GM18873 (cell line): ENCODE measurements at regions not wholly inside any gene's neighbourhood (a gene's known extent, or its start where the extent isn't known, plus 50 kb on each side); places are given as distances from the start of the nearest gene placed in this dataset.

Experiments
- ATAC-seq: cut with Tn5 transposase; IDR thresholded peaks from one replicate; pipeline ENCODE4 v1.9.1; 2021; ENCODE audit warnings: mild to moderate bottlenecking, moderate library complexity, moderate number of reproducible peaks; ENCODE audit not compliant: unreplicated experiment, low FRiP score

DNA sequence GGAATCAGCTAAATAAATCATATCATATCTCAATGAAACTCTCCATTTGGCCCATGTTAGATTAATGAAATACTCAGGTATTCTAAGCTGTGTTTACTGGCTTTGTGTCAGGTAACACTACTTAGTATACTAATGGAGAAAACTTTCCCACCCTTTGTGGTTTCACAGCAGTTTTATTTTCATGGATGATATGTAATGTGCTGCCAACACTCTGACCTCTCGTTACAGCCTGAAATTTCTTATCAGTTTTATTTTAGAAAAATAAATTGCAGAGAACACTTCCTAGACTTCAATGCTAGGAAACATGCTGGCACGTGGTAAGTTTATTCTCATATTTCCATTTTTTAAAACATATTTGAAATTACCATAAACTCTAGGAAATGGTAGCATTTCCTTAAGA, 758.9 kb downstream of the LIG4 start:
- ATAC-seq = no peak

DNA sequence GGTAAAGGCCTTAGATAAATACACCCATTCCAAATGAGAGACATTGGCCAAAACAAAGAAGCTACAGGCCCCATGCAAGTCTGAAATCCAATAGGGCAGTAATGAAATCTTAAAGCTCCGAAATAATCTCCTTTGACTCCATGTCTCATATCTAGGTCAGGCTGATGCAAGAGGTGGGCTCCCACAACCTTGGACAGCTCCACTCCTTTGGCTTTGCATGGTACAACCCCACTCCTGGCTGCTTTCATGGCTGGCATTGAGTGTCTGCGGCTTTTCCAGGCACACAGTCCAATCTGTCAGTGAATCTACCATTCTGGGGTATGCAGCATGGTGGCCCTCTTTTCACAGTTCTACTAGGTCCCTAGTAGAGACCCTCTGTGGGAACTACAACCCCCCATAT, 762.5 kb downstream of the LIG4 start:
- ATAC-seq = no peak

DNA sequence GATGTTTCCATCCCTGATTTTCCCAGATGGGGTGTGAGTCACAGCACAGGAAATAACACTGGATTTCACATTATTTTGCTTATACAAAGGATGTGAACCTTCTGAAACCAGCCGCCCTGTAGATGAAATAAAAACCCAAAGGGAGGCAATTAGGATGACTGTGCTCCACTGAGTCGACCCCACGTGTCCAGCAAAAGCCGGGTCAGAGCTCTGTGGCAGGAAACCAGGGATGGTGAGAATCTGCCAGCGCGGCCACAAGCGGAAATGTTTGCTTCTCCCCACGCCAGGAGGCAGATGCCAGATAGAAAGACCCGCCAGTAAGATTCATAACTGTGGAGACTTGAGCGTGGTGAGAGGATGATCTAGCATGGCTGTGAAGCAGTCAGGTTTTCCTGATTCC, 764.4 kb downstream of the LIG4 start:
- ATAC-seq = no peak

DNA sequence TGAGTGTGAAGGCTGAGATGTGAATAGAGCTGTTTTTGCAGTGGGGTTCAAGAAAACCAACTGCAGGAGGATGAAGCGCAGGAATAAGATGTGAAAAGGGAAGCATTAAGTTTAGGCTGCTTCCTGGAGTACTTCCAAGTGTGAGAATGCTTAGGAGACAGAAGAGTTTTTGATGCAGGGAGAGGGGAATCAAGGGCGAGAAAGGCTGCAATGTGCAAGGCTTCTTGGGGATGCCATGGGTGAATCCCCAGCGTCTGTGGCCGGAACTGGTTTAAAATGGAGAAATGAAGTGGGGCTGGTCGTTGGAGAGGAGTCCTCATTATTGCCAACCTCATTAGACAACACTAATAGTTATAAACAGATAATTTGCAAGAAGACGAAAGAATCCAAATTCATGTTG, 764.9 kb downstream of the LIG4 start:
- no peak for ATAC-seq

DNA sequence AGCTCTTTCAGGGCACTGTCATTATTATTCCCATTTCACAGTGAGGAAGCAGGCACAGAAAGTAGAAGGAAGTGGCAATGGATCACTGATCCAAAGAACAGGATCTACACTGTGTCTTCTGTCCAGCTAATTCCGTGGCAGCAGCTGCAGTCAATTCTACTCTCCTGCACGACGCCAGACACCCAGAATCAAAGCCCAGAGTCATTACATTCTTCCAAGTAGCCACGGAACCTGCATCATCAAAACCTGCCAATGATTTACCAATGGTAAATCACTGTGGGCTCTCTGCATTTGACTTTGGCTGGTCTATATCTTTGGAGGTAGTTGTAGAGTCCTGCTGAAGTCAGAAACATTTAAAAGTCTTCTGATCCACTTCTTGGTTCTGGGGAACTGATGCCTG, 767.7 kb downstream of the LIG4 start:
- no peak for ATAC-seq

DNA sequence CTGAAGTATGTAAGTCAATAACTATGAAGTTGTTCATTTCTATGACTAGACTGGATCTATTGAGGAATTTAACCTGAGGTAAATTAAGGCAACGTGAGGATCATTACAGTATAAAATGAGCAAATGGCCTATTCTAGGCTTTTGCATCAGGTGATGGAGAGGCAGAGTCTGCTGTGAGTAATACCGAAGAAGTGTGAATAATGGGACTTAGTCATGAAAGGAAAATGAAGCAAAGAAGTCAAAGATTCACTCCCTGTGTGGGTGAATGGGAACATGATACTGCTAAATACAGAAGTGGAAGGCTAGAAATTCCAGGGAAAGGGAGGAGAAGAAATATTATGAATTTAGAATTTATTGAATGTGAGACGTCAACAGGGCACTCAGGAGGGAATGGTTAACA, 774.1 kb downstream of the LIG4 start:
- ATAC-seq = no peak

DNA sequence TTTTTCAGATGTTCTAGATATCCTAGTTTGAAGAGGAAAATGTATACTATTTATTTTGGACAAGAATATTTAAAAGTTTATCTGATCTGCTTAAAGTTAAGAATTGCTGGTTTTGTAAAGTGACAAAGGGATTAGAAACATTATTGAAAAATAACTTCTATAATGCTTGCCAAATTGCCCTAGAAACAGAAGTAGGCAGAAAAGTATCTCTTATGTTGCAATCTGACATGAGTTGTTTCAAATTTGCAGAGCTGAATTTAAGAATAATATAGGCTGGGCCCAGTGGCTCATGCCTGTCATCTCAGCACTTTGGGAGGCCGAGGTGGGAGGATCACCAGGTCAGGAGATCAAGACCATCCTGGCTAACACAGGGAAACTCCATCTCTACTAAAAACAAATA, 777.1 kb downstream of the LIG4 start:
- no peak for ATAC-seq

DNA sequence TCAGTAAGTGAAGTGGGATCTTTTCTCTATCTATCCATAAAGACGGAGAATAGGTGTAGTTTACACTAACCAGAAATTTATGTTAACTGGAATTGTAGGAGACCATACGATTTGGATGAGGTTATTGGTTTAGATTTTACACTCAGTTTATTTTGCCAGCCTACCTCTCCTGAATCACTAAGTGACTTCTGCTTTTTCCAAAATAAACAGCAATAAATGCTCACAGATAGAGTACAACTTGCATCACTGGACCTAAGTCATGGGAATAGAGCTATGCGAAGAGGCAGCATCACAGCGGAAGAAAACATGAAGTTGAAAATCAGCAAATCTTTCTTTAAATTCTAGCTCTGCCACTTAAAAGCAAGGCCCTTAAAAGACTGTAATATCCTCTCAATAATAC, 781.0 kb downstream of the LIG4 start:
- ATAC-seq = no peak

DNA sequence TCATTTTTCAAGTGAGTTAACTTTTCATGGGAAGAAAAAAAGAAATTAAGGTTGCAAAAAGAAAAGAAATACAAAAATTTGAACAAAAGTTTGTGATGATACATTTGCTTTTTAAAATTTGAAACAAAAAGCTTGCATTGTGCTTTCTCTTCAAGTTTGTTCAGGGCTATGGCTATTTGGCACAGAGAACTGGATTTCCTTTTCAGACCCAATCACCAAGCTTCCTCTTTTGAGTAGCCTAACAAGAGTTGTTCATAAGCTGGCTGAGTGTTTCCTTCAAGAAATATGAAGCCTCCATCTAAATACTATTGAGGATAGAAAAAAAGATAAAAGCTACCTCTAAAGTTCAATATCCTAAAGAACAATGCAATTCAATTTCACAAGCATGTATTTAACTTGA, 787.8 kb downstream of the LIG4 start:
- no peak for ATAC-seq

DNA sequence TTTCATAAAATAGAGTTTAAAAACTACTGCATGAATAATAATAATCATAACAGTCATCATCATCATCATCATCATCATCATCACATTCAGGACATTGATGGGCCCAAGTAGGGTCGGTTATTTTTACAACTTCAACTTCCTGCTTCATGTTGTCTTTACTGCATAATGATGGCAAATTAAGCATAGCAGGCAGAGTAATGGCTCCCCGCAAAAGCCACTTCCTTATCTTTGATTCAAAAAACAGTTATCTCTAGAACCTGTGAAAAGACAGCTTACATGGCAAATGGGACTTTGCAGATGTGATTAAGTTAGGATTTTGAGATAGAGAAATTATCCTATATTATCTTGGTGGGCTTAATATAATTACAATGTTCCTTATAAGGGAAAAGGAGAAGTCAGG, 792.9 kb downstream of the LIG4 start:
- no peak for ATAC-seq

DNA sequence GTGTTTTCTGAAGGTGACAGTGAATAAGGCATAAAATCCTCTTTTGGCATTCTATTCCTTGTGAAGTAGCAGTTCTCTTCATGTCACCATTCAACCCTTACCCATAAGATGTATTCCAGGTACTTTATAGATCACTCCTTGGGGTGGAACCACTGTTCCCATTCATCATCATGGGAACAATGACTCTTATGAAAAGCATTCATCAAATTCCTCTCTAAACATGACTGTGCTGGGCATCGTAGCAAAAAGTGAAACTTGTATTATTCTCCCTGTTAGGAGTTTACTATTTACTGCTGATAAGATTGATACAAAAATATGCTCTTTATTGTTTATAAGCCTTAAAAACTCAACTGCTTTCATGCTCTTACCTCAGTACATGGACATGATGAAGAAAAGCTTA, 793.4 kb downstream of the LIG4 start:
- no peak for ATAC-seq

DNA sequence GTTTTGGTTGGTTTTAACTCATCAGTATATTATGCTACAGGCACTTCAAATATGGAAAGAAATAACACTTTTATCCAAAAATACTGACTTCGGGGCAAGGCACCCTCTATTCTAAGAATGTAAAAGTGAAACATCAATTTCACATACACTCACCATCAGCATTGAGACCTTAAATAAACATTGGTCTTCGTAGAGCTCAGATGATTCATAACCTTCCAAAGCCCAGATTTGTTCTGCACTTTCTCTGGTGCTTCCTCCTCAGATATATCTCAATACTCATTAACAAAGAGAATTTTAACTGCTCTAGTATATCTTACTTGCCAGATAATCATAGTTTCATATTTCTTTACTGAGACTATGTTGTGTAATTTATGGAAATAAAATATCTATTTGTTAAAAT, 794.3 kb downstream of the LIG4 start:
- no peak for ATAC-seq

DNA sequence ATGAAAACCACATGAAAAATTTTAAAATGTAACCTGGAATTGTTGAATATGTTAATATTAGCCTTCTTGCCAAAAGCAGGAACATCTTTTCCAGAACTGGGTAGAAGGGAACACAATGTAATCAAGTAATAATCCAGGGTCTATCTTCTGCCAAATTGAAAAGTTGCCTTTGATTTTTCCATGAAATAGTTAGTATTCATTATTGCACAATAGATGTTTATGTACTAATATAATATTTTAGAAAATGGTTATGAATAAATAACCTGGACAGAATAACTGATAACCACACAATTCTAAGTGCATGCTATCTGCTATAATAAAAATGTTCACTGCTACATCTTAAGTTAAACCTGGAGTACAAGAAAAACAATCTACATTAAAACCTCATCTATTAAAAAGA, 802.3 kb downstream of the LIG4 start:
- no peak for ATAC-seq

DNA sequence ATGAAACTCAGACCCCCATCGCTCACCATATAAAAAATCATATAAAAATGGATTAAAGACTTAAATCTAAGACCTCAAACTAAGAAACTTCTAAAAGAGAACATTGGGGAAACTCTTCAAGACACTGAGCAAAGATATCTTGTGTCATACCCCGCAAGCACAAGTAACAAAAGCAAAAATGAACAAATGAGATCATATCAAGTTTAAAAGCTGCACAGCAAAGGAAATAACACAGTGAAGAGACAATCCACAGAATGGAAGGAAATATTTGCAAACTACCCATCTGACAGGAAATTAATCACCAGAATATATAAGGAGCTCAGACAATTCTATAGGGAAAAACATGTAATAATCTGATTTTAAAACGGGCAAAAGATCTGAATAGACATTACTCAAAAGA, 808.3 kb downstream of the LIG4 start:
- no peak for ATAC-seq

DNA sequence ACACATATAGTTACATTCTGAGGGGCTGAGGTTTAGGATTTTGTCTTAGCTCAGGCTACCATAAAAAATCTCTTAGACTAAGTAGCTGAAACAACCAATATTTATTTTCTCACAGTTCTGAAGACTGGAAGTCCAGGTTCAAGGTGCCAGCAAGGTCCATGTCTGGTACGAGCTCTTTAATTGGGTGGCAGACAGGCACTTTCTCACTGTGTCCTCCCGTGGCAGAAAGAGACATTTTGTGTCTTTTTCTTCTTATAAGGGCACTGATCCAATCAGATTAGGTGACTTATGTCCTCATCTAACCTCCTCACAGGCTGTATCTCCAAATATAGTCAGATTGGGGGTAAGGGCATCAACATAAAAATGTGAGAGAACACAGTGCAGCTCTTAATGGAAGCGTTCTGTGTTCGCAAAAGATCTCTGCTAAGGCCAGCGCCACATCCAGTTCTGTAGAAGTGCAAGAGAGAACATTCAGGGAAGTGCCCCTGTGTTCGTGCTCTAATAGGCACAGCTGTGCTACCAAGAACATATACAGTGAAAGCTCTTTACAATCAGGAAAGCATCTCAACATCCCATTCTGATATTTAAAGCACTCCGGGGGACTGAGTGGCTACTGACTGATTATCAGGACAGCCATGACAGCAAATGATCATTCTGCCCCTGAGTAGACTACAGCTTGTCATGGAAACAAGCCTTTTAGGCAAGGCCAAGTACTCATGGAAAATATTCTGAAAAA, 819.2 kb downstream of the LIG4 start:
- no peak for ATAC-seq

DNA sequence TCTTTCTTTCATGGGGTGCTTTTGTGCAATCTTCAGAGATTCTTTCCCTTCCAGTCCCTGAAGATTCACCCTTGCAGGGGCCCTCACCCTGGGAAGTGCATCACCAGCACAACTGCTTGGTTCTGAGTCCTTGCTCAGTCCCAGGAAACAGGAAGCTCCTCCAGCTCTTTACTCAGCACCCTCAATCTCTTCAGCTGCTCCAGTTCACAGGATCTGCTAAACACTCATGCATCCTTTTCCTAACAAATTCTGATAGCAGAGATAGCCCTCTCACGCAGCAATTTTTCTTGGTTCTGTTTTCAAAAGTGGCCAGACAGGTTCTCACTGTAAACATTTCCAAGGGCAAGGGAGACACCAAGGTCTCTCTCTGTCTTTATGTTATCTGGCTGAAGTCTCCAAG, 823.1 kb downstream of the LIG4 start:
- ATAC-seq = no peak

DNA sequence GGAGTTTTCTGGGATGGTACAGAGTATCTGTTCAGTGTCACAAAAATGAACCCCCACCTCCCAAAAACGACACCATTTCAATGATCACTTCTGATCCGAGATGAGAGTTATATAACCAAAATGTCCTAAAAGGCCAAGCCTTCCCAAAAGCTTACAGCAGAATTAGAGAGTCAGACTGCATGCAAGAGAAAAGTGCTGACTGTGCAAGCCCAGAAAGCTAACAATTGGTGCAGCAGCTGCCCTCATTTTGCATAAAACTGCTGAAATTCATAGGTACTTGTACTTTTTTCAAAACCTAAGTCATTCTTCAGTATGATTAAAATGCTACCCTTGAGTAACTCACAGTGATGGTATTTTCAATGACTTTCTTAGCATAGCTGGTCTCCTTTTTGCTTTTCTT, 819.6 kb upstream of the ARGLU1 start:
- no peak for ATAC-seq

DNA sequence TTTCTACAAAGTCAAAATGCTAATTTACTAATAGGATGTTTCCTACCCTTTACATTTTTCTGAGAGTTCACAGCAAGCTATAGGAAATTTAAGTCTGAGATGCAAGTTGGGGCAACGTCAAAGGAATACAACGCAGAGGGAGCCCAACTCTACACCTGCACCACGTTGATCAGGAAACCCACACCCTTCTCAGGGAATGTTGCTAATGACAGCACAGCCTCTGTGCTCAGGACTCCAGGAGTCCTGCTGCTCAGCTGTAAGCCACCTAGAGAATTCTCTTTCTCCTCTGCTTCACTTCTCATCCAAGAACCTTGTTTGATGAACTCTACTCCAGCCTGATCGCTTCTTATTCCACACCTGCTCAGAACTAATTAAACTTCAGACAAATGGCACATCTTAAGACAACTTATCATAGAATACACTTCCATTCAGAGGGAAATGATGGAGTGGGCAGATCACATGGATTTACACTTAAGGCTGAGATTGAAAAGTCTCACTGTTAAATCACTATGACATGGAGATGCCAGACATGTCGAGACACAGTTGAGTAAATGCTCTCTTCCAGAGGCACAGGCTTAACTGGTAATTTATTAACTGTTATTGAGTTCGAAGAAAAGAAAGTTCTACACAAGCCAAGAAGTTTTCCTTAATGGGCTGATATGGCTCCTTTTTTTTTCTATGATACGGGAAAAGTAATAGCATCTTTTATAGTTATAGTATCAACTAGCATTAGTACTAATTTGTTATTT, 811.6 kb upstream of the ARGLU1 start:
- ATAC-seq = no peak

DNA sequence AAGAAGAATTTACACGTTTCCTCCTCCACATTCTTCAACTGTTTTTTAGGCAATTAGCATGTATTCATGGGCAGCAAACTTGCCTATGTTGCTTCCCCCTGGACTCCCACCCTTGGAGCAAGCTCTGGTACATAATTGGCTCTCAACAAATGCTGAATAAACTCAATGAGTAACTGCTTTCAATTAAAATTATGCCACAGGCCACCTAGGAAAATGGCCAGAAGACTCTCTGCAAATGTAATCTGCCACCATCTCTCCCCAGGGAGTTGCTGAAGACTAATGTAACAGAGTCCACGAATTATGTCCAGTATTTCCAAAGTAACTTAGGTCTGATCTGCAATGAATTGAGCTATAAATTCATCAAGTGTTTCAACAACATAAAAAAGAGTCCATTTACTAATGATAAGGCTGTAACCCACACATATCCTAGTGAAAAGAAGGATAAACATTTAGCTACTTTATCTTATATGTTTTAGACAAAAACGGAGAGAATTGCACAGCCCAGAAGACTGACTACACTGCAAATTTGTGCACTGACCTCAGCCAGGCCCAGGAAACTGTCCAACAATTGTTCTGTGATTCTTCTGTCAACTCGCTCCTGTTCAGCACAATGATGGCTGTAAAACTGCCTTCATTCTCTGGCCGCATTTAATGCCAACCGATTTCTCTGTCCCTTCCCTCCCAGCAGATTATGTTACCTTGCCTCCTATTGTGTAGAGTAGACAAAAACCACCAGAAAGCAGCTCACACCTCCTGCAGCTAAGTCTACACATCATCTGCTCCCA, 808.6 kb upstream of the ARGLU1 start:
- ATAC-seq = no peak

DNA sequence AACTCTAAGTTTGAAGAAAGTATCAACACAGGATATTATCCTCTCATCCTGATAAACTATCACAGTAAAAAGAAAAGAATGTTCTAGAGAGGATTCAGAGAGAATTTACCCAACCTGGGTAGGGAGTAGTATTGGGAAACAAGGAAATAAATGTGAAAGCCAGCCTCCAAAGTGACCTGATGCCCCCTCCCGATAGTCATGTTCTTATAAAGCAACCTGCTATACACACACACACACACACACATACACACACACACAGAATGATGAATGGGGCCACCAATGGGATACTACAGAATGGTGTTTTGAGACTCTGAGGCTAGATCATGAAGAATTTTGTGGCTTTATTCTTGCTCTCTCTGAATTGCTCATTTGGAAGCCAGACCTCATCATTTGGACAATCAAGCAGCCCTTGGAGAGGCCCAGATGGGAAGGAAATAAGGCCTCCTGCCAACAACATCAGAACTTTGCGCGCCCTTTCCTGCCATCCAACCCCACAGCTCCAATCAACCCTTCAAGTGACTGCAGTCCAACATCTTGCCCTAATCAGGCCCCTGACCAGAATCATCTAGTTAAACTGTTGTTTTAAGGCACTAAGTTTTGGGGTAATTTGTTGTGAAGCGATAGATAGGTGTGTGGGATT, 807.9 kb upstream of the ARGLU1 start:
- ATAC-seq = no peak

DNA sequence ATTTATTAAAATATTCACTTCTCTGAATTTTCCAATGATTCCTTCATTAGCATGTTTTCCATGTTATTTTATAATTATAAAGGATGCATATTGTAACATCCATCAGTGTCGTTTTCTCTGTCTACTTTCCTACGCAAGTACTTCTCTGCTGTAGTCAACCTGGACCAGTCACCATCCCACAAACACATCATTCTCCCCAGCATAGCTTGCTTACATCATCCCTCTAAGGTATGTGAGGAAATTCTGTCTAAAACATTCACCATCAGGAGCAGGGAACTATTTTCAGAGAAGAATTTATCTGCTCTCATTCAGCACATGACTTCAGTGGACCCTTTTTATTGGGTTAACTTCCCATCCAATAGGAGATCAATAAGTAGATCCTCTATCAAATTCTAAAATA, 806.1 kb upstream of the ARGLU1 start:
- ATAC-seq = no peak
